Posterior cingulate gyrus (tissue), 11 donors: ENCODE measurements at regions not wholly inside any gene's neighbourhood (a gene's known extent, or its start where the extent isn't known, plus 50 kb on each side); places are given as distances from the start of the nearest gene placed in this dataset.
"Not testable (repeated sequence)": the region's sequence is repeated elsewhere in the genome, so short reads cannot be mapped to it uniquely, and the experiment has no call there.

Source experiments
- DNase-seq, 10 donors: peaks; one replicate each; pipeline versions ENCODE4 v3.0.0 to v3.0.0-alpha.2; 2020 to 2021; ENCODE audit warnings: mixed read lengths in 3 of 10
- intact Hi-C: fragments of 100-400 bp; cut with DNase I; formaldehyde crosslinking; loops from one replicate; pipeline ENCODE4 v1.15.1; 2023

DNA sequence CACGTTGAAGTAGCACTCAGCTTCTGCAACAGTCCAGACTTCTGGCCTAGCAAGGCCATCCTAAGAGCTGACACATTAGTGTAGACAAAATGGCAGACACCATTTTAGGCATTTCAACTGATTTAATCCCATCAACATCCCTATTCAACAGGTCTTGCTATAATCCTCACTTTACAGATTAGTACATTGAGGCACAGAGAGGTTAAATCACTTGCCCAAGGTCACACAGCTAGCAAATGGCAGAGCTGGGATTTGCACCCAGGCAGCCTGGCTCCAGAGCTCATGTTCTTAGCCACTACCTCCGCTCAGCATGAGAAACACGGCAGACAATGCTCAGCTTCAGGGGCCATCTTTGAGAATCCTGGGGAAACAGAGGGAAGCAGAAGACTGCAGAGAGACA is 107.9 kb upstream of the TRIM2 start:
- intact Hi-C loops: no loop called here

DNA sequence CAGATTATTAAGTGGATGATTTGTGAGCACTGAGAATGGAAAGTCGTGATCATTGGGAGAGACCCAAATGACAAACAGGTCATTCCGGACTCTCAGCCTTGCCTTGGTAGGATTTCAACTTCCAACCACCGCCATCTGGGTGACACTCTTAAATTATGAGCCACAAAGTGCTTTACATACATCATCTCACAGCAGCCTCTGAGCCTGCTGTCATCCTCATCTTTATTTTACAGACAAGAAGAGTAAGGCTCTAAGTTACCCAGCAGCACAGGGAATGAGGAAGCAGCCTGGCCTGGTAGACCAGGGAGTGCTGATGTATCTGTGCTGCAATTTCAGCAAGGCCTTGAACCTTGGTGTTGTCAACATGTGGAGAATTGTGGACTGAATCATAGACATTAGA is 105.8 kb upstream of the TRIM2 start:
- no peak for DNase-seq
- intact Hi-C loops: no loop called here

More for the DNA sequence above, 107.9 kb upstream of the TRIM2 start:
- DNase-seq: no peak

DNA sequence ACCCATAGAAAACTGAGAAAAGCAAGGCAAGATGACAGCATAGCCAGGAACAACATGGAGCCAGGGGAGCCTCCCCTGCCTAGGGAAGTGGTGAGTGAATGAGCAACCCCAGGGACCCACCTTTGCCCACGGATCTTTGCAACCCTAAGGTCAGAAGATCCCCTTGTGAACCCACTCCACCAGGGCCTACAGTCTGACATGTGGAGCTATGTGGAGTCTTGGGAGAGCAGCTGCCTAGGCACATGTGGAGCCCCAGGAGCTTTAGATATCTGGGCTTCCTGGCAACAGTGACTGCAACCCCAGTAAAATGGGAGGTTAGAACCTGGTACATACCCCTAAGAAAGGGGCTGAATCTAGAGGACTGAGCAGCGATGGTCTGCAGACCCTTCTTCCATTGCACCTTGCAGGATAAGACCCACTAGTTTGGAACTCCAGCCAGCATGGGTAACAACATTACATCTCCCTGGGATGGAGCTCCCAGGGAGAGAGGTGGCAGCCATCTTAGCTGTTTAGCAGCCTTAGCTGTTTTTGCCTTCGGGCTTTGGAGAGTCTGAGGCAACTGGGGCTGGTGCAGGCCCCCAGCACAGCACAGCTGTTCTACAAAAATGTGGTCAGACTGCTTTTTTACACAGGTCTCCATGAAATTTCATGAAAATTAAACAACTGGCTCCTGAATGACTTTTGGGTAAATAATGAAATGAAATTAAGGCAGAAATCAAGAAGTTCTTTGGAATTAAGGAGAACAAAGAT is 104.7 kb upstream of the TRIM2 start:
- DNase-seq: no peak
- intact Hi-C loops: no loop called here

DNA sequence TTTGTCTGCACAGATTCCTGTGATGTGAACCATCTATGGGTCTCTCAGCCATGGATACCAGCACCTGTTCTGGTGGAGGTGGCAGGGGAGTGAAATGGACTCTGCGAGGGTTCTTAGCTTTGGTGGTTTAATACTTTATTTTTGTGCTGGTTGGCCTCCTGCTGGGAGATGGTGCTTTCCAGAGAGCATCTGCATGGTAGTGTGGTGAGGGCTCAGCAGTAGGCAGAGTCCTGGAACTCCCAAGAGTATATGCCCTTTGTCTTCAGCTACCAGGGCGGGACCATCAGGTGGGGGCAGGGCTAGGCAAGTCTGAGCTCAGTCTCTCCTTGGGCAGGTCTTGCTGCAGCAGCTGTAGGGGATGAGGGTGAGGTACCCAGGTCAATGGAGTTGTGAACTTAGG is 97.5 kb upstream of the TRIM2 start:
- DNase-seq, intact Hi-C loops: not testable (repeated sequence)

DNA sequence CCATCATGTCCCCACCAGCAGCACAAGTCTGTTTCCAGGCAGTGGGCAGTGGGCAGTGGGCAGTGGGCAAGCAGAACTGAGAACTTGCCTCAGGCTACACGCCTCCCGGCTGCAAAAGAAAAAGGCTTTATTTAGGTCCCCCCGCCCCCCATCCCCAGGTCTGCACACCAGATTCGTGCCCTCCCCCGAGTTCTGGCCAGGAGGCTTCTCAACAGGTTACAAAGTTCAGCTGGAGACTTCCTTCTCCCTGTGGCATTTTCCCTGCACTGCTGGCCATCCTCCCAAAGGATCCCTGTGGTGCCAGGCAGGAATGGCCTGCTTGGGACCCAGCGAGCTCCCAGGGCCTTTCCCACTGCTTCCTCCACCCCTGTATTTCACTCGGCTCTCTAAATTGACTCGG is 97.0 kb upstream of the TRIM2 start:
- DNase-seq: no peak
- intact Hi-C loops: no loop called here

DNA sequence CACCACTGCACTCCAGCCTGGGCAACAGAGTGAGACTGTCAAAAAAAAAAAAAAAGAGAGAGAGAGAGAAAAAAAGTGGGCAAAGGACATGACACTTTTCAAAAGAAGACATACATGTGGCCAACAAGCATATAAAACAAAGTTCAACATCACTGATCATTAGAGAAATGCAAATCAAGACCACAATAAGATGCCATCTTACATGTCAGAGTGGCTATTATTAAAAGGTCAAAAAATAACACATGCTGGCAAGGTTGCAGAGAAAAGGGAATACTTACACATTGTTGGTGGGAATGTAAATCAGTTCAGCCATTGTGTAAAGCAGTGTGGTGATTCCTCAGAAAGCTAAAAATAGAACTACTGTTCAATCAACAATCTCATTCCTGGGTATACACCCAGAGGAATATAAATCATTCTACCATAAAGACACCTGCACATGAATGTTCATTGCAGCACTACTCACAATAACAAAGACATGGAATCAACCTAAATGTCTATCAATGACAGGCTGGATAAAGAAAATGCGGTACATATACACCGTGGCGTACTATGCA is 94.9 kb upstream of the TRIM2 start:
- intact Hi-C loops: no loop called here
- DNase-seq: no peak

DNA sequence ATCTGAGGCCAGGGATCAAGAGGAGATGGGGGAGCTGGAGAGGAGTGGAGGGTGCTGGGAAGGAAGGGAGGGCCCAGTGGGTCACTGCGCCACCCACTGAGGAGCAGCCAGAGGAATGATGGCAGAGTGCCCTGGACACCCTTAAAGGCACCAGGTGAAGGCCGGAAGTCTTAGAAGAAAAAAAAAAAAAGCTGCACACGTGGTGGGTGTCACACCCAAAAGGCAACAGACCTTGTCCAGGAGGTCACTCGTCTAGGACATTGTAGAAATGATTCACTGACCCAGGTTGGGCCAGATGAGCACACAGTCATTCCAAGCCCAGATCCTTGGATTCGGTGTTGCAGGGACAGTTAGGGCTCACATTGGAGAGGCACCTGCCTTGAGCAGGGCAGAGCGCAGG is 93.5 kb upstream of the TRIM2 start:
- no peak for DNase-seq
- intact Hi-C loops: no loop called here

DNA sequence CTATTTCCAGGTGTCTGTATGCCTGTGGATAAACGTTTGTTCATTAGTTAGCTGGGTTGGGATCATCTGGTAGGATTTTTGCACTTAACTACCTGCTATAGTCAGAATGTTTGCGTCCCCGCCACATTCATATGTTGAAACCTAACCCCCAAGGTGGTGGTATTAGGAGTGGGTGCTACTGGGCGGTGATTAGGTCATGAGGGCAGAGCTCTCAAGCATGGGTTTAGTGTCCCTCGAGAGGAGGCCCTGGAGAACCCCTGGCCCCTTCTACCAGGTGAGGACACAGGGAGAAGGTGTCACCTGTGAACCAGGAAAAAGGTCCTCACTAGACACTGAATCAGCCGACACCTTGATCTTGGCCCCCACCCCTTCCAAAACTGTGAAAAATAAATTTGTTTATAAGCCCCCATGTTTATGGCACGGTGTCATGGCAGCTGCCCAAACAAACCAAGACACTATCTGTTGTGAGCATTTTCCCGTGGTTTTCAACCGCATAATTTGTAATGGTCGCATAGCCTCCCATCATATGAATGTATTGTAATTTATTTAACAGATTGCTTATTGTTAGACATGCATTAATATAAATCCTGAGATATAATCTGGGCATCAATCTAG is 92.7 kb upstream of the TRIM2 start:
- no peak for DNase-seq
- intact Hi-C loops: no loop called here

DNA sequence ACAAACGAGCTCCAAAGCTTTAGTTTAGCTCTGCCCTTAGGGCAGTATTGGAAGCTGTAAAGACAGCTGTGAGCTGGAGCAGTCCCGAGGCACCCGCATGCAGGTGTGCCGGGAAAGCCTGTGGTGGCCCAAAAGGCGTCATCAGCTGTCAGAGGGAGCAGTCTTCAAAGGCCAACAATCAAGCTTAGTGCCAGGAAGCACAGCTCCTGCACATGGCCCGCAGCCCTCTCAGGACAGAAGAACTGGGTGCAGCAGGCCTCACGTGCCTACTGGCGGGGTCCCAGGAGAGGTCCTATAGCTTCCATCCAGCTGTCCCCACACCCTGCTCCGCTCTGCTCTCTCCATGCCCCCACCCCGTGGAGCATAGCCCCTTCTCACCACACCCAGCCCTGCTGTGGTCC is 92.2 kb upstream of the TRIM2 start:
- intact Hi-C loops: no loop called here
- DNase-seq: no peak

DNA sequence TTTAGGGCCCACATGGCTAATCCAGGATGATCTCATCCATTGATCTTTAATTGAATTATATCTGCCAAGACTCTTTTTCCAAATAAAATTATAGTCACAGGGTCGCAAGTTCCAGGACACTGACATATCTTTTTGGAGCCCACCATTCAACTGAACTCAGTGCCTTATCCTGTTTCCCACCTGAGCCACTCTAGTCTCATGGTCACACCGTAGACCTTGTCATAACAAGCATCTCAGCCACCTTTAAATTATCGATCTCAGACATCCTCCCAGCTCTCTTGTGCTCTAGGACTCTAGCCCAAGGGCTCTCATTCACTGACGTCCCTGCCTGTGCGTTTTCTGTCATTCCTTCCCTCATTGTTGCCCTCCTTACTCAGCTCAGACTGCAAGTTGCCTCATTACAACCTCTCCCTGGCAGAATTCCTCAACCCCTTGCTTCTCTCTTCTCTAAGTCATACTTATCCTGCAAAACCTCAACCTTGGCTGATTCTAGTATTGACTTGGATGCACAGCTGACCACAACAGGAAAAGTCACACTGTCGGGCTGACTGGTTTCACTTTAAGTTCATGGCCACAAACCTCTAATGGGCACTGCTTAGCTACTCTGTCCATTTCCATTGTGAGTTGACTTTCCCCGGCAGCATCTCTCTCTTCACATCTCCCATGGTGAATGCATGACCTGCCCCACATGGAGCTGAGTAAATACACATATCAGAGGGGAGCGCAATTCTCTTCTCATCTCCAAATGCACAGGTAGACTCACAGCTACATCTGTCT is 91.0 kb upstream of the TRIM2 start:
- intact Hi-C loops: no loop called here
- DNase-seq: no peak

DNA sequence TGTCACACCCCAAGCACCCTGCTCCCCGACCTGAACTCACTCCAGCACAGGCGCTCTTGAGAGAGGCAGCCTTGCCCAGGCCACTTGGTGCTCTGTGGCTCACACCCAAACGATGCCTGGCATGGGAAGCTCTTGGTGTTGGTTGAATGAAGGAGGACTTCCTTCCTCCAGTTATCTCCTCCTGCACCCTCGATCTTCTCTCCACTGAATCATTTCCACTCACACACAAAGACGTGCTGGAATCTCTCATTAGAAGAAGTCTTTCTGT is 90.5 kb upstream of the TRIM2 start:
- DNase-seq: no peak
- intact Hi-C loops: no loop called here

DNA sequence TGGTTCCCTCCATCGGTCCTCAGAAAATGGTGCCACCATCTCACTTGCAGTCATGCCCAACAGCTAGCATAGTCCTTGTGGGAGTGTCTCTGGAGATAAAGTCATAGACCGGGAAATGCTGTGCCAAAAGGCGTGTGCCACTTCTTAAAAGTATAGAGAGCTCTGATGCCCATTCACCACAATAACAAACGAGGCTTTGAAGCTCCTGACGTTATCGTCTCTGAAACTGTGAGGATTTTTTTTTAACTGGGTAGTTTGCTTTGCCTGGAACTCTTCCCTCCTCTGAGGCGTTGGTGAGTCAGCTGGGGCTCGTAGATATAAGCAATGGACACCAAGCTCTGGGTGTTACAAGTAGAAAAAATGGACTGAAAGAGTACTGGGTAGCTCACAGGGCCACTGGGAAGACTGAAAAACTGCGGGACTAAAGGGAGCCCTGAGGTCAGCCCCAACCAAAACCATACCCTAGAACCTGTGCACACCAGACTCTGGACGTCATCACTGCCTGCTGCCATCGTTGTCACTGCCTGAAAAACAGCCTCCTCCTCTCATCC is 89.4 kb upstream of the TRIM2 start:
- intact Hi-C loops: no loop called here
- no peak for DNase-seq

DNA sequence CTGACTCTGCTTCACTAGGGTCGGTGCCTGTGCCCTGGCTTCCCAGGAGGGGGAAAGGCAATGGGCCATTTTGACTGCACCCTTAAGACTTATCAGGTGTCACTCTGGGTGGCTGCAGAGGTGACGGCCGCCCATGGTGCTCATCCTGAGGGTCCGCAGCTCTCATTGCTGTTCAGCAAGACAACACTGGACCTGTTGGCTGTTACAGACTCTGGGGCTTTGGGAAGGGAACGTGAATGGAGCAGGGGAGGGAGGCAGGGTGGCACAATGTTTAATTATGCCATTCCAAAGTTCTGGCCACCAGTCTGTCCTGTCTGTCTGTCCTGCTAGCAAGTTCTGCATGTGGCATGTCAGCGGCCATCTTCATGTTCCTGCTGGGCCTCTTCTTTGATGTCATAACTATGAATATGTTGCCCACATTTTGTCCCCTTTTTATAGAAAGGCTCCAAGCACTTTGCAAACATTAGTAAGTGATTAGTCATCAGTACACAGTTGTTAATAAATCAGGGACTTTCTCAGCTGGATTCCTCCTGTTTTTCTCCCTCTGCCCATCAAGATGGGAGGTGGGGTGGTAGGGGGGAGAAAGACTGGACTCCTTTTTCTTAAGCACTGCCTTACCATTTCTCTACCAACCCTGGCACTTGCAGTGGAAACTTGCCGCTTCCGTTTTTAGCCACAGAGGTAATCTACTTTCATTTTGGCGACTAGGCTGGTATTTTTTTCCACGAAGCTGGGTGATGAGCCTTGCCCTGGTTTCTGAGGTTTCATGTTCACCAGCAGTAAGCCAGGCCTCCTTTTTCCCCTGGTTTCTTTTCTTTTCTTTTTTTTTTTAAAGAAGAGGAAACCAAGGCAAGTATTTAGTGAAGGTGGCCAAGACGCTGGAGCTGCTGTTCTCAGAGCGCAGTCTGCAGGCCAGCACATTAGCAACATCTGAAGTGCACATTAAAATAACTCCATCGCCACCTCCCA is 88.6 kb upstream of the TRIM2 start:
- no peak for DNase-seq
- intact Hi-C loops: no loop called here

DNA sequence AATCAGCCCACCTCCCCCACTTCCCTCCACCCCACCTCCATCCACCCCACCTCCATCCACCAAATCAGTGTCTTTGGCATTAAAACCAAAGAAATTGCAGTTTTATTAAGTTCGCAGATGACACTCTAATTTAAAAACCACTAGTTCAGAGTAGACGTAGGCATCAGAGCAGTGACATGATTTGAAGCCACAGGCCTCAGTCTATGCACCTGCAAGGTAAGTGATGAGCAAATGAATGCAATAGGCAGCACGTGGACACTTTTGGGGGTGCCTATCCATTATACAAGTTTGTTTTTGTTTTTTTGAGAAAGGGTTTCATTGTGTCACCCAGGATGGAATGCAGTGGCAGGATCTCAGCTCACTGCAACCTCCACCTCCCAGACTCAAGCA is 88.0 kb upstream of the TRIM2 start:
- DNase-seq: no peak
- intact Hi-C loops: no loop called here

DNA sequence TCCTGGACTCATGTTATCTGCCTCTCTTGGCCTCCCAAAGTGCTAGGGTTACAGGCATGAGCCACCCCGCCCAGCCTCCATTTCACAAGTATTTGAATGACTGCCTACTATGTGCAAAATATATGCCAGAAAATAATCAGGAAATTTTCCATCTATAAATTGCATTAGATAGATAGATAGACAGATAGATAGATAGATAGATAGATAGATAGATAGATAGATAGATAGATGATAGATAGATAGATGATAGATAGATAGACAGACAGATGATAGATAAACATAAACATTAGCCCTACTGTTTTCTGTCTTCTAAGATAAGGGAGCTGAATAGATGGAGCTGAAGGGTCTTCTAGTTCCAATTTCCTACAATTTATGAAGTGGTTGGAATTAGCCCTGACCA is 87.4 kb upstream of the TRIM2 start:
- DNase-seq: no peak
- intact Hi-C loops: no loop called here

DNA sequence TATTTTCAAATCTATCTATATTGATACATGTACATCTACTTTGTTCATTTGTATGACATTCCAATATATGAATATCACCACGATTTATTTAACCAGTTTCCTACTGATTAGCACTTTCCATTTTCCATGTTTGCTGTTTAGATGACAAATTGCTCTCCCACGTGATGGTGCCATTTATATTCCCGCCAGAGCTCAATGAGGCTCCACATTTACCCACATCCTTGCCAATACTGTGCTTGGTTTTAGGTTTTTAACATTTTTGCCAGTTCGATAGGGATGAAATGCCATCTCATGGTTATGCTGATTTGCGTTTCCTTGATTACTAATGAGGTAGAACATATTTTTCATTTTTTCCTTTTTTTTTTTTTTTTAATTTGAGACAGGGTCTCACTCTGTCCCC is 86.7 kb upstream of the TRIM2 start:
- intact Hi-C loops: no loop called here
- DNase-seq: no peak

DNA sequence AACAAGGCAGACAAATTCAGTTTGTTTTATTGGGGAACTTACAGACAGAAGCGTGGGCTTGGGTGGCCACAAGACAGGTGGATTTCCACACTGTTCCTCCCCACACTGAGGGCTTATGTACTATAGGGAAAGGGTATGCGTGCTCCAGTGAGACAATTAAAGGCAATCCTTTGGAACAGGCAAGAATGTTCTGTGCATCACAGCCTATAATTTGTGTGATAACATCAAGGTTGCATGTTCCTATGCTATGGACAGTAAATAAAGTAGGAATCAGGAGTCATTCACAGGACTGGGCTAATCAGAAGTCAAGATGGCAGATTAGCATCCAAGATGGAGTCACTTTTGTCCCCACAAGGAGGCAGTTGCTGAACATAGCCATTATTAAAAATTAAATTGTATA is 84.6 kb upstream of the TRIM2 start:
- intact Hi-C loops: no loop called here
- no peak for DNase-seq

DNA sequence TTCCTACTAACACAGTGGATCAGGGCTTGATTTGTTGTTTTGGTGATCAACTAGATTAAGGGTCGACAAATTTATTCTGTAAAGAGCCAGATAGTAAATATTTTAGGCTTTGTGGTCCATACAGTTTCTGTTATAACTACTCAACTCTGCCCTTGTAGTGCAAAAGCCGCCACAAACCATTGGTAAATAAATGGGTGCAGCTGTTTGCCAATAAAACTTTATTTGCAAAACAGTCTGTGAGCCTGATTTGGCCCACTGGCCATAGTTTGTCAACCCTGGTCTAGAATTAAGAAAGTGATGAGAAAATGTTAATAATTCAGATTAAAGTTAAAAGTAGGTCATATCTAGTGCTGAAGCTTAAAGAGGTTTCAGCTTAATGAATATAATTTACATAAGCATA is 84.0 kb upstream of the TRIM2 start:
- DNase-seq: no peak
- intact Hi-C loops: no loop called here

DNA sequence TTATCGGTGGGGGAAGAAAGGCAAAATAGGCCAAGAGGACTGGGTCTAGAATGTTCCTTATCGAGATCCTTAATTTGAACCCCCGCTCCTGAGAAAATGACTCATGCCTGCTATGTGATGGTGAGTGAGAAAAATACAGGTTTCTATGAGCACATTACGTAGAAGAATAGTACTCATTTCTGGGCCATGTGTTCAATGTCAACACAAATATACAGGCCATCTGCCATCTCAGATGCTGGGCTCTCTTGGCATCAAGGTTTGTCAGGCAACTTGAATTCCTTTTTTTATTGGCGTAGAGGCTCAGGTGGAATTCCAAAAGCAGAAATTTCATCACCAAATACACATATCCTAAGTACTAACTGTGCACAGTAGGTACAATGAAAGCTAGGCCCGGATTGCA is 81.4 kb upstream of the TRIM2 start:
- intact Hi-C loops: no loop called here
- DNase-seq: no peak

DNA sequence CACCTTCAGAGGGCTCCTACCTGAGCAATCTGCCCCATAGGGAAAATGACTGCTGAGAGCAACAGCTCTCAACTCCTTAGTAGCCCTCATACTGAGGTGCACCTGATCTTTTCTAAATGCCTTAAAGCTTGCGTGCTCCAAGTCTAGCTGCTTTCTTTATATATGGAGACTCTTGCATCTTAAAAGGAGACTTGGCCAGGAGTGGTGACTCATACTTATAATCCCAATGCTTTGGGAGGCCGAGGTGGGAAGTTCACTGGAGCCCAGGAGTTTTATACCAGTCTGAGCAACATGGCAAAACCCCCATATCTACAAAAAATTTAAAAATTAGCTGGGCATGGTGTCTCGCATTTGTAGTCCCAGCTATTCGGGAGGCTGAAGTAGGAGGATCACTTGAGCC is 78.1 kb upstream of the TRIM2 start:
- DNase-seq: no peak
- intact Hi-C loops: loop anchor here (2.0 kb wide), 1 partner anchor 277 kb away; no protein-coding TSS in a partner anchor
